Activated T-cell treated with anti-CD3 and anti-CD28 coated beads, Interleukin-2, amount 50 U/mL, for 48 hours (primary cell): ENCODE measurements at regions not wholly inside any gene's neighbourhood (a gene's known extent, or its start where the extent isn't known, plus 50 kb on each side); places are given as distances from the start of the nearest gene placed in this dataset.
"Not testable (repeated sequence)": the region's sequence is repeated elsewhere in the genome, so short reads cannot be mapped to it uniquely, and the experiment has no call there.

Source experiments
- DNase-seq, 2 experiments: peaks; one replicate each; pipeline ENCODE4 v3.0.0-alpha.2; 2020

- DNase-seq = no peak
Measured at GRCh38 chr18:78792094-78792493, 187.5 kb upstream of the SALL3 start.

- DNase-seq = no peak
Measured at GRCh38 chr18:78792736-78793135, 186.9 kb upstream of the SALL3 start.

GRCh38 chr18:78793313-78794070 lies 186.1 kb upstream of the SALL3 start:
- no peak for DNase-seq

- DNase-seq = no peak
Measured at GRCh38 chr18:78794071-78794430, 185.6 kb upstream of the SALL3 start.

- DNase-seq = no peak
Measured at GRCh38 chr18:78796693-78797455, 182.7 kb upstream of the SALL3 start.

GRCh38 chr18:78797499-78797898 lies 182.1 kb upstream of the SALL3 start:
- no peak for DNase-seq

GRCh38 chr18:78798402-78799175 lies 181.0 kb upstream of the SALL3 start:
- no peak for DNase-seq

GRCh38 chr18:78799382-78800089 lies 180.1 kb upstream of the SALL3 start:
- DNase-seq = no peak

GRCh38 chr18:78800102-78800851 lies 179.3 kb upstream of the SALL3 start:
- not testable (repeated sequence) for DNase-seq

- no peak for DNase-seq
Measured at GRCh38 chr18:78801011-78801410, 178.6 kb upstream of the SALL3 start.

GRCh38 chr18:78803104-78803503 lies 176.5 kb upstream of the SALL3 start:
- DNase-seq = no peak

GRCh38 chr18:78804206-78805030 lies 175.2 kb upstream of the SALL3 start:
- no peak for DNase-seq

- DNase-seq = no peak
Measured at GRCh38 chr18:78805840-78806239, 173.8 kb upstream of the SALL3 start.

GRCh38 chr18:78807668-78808067 lies 171.9 kb upstream of the SALL3 start:
- DNase-seq = no peak

- DNase-seq = no peak
Measured at GRCh38 chr18:78809845-78810244, 169.8 kb upstream of the SALL3 start.

- no peak for DNase-seq
Measured at GRCh38 chr18:78810706-78811105, 168.9 kb upstream of the SALL3 start.

- DNase-seq = no peak
Measured at GRCh38 chr18:78812067-78812466, 167.6 kb upstream of the SALL3 start.

- DNase-seq = no peak
Measured at GRCh38 chr18:78813156-78813555, 166.5 kb upstream of the SALL3 start.

- no peak for DNase-seq
Measured at GRCh38 chr18:78813936-78814710, 165.5 kb upstream of the SALL3 start.

- no peak for DNase-seq
Measured at GRCh38 chr18:78814766-78815165, 164.9 kb upstream of the SALL3 start.

GRCh38 chr18:78816114-78816513 lies 163.5 kb upstream of the SALL3 start:
- no peak for DNase-seq
